Caki2 (cell line): ENCODE measurements at regions not wholly inside any gene's neighbourhood (a gene's known extent, or its start where the extent isn't known, plus 50 kb on each side); places are given as distances from the start of the nearest gene placed in this dataset.
"Not testable (repeated sequence)": the region's sequence is repeated elsewhere in the genome, so short reads cannot be mapped to it uniquely, and the experiment has no call there.

Experiments
- DNase-seq: peaks from one replicate; pipeline ENCODE4 v3.0.0-alpha.2; 2015; ENCODE audit warnings: low read depth
- in situ Hi-C: cut with HindIII; loops from 2 replicates; pipeline ENCODE4 v1.10.0; 2016; ENCODE audit warnings: low sequenced_read_pairs, low pct_unique_long_range_greater_than_20kb, mixed read lengths

DNA sequence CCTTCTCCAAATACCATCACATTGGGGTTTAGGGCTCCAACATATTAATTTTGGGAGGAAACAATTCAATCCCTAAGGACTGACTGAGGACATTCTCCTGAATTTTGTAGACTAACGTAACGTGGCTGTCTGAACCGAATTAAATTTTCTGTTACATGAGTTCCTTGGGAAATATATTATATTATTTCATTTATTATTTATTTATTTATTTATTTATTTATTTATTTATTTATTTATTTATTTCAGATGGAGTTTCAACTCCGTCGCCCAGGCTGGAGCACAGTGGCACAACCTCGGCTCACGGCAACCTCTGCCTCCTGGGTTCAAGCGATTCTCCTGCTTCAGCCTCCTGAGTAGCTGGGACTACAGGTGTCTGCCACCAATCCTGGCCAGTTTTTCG, 193.2 kb upstream of the EXOC2 start:
- DNase-seq, in situ Hi-C loops: not testable (repeated sequence)

DNA sequence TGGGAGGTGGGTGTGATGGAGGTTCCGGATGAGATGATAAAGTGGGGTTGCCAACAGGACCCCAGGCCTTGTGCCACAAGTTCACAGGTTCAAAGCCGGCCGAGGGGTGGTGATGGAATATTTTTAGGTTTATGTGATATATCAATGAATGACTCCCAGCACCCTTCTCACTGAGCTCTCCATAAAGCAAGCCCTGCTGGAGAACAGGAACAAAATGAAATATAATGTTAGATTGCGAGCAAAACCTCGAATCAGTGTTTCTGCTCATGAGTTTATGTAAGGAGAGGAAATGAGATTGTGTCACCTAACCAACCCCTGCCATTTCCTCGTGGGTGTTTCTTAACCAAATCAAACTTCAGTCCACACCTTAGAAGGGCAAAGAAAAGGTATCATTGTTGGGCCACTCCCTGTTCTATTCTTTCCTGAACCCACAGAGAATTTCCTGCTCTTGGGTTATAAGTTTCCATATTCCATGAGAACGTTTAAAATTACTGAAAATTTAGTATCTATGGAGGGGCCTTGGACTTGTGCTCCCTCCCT, 192.2 kb upstream of the EXOC2 start:
- in situ Hi-C loops: no loop called here
- no peak for DNase-seq

- no peak for DNase-seq
- in situ Hi-C loops: no loop called here
Observed at GRCh38 chr6:884570-884969, 191.6 kb upstream of the EXOC2 start.

- no peak for DNase-seq
- in situ Hi-C loops: no loop called here
Observed at GRCh38 chr6:882084-882598, 189.2 kb upstream of the EXOC2 start.

- no peak for DNase-seq
- in situ Hi-C loops: no loop called here
Observed at GRCh38 chr6:878179-878578, 185.2 kb upstream of the EXOC2 start.

DNA sequence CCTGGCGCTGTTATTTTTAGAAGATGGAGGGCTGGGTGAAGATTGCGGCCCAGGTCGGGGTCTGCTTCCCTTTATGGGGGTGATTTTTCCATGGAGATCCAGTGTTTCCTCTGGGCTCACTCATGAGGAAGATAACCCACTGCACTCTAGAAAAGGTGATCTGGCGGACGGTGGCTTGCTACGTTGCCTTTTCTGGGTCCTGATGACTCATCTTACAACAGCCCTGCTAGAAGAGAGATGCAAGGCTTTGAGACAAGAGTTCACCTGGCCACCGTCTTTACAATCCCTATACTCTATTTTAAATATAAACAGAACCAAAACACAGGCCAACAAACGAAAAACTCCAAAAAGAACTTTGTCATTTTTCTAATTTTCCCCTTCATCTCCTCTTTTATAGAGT, 182.1 kb upstream of the EXOC2 start:
- DNase-seq: no peak
- in situ Hi-C loops: no loop called here

DNA sequence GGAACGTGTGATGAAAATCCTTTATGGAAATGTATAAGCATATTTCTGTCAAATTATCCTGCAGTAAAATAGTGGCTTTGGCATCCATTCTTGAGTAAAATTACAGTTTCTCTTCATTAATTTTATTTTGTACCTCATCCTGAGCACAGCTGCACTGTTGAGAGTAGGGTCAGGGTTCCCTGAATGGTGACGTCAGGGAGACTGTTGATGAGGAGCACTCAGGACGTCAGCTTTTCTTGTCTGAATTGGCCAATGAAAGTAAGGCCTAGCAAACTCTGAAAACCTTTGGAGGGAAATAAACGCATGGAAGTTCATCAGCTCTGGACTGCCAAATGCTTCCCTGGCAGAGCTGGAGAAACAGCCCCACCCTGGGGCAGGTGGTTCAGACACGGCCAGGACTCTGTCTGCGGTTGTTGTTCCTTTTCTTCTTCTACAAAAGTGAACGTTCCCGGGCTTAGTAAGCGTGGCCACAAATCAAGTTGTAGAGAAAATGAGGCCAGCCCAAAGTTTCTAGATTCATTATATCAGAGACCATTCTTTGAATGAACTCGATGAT, 179.7 kb upstream of the EXOC2 start:
- in situ Hi-C loops: no loop called here
- no peak for DNase-seq

DNA sequence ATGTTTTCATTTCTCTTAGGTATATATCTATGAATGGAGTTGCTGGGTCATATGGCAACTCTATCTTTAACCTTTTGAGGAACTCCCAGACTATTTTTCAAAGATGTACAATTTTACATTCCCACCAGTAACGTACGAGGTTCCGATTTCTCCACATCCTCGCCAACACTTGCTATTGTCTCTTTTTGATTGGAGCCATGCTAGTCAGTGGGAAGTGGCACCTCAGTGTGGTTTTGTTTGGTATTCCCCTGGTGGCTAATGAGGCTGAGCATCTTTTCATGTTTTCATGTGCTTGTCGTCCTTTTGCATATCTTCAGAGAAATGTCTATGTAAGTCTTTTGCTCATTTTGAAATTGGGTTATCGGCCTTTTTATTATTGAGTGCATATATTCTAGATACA, 178.6 kb upstream of the EXOC2 start:
- in situ Hi-C loops: no loop called here

DNA sequence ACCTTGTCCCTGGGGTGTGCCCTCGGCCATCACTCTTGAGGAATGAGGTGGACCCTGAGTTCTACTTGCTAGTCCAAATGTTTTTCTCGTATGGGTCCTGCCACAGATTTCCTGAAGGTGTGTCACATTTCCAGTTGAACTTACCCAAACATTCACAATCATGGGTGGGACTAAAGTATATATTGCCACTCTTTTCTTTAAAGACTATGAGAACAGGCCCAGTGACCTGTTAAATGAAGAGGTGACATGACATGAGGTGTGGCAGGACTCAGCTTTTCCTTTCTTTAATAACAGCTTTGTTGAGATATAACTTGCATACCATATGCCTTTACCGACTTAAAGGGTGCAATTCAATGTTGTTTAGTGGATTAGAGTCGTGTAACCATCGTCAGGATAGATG, 177.2 kb upstream of the EXOC2 start:
- in situ Hi-C loops: no loop called here
- no peak for DNase-seq

More for the DNA sequence above, 178.6 kb upstream of the EXOC2 start:
- DNase-seq: no peak

DNA sequence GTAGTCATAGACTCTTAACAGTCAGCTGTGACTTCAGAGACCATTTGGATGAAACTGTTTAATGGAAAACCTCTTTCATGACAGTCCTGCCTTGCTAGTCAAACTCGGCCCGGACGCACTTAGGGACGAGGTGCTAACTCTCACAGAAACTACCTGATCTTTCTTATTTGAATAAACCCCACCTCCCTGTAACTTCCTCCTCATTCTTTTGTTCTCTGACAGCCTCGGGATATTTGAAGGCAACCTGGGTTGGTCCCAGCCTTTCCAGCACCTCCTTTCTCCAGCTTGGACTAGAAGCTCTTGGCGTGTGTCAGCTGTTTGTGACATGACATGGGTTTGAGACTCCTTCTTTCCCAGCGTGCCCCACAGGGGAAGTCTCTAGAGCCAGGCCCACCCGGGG, 175.3 kb upstream of the EXOC2 start:
- DNase-seq: no peak
- in situ Hi-C loops: no loop called here

- in situ Hi-C loops: no loop called here
- no peak for DNase-seq
Observed at GRCh38 chr6:867378-867777, 174.4 kb upstream of the EXOC2 start.

- in situ Hi-C loops: no loop called here
- no peak for DNase-seq
Observed at GRCh38 chr6:866316-866715, 173.4 kb upstream of the EXOC2 start.

DNA sequence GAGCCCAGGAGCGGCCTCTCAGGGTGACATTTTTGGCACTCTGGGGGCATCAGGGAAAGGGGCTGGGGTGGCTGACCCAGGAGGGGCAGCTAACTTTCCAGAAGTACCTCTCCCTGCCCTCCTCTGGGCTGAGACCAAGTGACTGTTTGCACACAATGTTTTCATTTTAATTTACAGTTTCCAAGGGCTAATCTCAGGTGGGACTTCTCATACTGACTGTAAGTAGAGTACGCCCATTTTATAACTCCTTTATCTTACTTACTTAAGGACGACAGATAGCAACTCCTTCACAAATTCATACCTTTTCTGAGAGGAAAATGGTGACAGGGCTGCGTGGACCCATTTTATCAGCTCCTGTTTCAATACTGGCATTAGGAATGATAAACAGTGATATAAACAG, 172.9 kb upstream of the EXOC2 start:
- no peak for DNase-seq
- in situ Hi-C loops: no loop called here

DNA sequence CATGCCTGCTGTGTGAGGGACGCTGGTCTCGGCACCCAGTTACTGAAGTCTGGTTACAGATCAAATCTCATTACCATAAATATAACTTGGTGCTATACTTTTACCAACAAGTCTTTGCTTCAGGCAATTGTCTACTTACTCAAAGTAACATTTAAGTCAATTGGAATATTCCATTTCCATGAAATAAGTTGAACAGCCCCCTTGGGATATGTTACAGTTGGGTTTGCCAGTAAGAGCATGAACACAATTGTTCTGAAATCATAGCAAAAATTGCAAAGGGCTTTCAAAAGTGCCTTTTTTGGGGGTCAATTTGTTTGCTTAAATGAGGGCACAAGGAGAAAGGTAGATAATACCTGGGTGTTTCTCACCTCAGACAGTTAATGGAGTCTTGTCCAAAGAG, 170.9 kb upstream of the EXOC2 start:
- in situ Hi-C loops: no loop called here
- DNase-seq: no peak

DNA sequence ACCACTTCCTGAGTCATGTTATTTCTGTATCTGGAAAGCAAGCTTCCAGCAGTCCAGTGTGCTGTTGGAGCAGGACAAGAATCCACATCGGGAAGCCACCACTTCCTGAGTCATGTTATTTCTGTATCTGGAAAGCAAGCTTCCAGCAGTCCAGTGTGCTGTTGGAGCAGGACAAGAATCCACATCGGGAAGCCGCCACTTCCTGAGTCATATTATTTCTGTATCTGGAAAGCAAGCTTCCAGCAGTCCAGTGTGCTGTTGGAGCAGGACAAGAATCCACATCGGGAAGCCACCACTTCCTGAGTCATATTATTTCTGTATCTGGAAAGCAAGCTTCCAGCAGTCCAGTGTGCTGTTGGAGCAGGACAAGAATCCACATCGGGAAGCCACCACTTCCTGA, 170.2 kb upstream of the EXOC2 start:
- not testable (repeated sequence) for DNase-seq

GRCh38 chr6:859936-860335, 167.0 kb upstream of the EXOC2 start:
- in situ Hi-C loops: no loop called here
- DNase-seq: no peak

More for the DNA sequence above, 170.2 kb upstream of the EXOC2 start:
- in situ Hi-C loops: not testable (repeated sequence)

- DNase-seq: no peak
Observed at GRCh38 chr6:854406-855118, 161.6 kb upstream of the EXOC2 start.

DNA sequence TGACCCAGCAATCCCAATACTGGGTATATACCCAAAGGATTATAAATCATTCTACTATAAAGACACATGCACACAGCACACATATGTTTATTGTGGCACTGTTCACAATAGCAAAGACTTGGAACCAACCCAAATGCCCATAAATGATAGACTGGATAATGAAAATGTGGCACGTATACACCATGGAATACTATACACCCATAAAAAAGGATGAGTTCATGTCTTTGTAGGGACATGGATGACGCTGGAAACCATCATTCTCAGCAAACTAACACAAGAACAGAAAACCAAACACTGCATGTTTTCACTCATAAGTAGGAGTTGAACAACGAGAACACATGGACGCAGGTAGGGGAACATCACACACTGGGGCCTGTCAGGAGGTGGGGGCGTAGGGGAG, 159.3 kb upstream of the EXOC2 start:
- in situ Hi-C loops, DNase-seq: not testable (repeated sequence)

More at GRCh38 chr6:854406-855118, 161.6 kb upstream of the EXOC2 start:
- in situ Hi-C loops: no loop called here

- in situ Hi-C loops: no loop called here
- no peak for DNase-seq
Observed at GRCh38 chr6:849075-849506, 156.2 kb upstream of the EXOC2 start.

DNA sequence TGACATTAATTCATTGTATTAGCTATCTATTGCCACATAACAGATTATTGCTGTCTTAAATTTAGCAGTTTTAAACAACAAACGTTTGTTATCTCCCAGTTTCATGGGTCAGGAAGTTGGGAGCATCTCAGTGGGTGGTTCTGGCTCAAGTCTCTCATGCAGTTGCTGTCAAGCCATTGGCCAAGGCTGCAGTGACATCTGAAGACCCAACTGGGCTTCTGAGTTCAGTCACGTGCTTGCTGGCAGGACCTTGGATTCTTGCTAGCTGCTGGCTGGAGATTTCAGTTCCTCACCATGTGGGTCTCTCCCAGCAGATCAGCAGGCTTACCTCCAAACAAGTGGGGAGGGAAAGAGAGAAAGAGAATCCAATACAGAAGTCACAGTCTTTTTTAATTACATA, 152.6 kb upstream of the EXOC2 start:
- DNase-seq: no peak
- in situ Hi-C loops: no loop called here
